ENCODE measurements at regions not wholly inside any gene's neighbourhood (a gene's known extent, or its start where the extent isn't known, plus 50 kb on each side); places are given as distances from the start of the nearest gene placed in this dataset.
A peak's percentile ranks its signal among the peaks of the same experiment; 100 is the strongest.

DNA sequence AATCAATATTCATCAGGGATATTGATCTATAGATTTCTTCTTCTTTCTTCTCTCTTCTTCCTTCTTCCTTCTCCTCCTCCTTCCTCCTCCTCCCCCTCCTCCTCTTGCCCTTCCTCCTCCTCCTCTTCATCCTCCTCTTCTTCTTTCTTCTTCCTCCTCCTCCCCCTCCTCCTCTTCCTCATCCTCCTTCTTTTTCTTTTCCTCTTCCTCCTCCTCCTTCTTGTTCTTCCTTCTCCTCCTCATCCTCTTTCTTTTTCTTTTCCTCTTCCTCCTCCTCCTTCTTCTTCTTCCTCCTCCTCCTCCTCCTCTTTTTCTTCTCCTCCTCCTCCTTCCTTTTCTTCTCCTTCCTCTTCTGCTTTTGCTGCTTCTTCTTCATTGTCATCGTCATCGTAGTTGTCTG is 52.4 kb upstream of the SERINC1 start:
- no peak for DNase-seq (ENCODE audit: low spot score)

DNA sequence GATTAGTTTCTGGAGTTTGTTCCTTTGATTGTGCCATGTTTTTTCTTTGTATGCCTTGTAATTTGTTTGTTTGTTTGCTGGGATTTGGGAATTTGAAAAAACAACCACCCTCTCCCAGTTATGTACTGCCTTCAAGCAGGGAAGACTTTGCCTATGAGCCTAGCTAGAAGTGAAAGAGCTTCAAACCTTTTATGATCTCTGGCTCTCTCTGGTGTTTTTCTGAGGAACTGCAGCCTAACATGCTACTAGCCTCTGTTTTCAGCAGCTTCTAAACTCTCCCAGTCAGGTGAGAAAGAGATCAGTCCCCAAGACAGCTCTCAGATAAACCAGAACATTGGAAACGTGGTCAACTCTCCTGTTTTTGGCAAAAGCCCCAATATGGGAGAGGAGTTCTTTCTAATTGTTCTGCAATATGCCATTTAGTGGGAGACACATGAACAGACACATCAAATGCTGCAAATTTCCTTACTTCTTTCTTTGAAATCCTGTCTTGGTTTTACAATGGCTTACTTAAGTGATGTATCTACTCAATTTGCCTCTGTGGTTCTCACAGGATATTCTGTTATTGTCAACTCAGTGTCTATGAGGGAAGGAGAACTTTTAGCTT is 58.9 kb upstream of the SERINC1 start:
- DNase-seq (ENCODE audit: low spot score), result peak; percentile 74

DNA sequence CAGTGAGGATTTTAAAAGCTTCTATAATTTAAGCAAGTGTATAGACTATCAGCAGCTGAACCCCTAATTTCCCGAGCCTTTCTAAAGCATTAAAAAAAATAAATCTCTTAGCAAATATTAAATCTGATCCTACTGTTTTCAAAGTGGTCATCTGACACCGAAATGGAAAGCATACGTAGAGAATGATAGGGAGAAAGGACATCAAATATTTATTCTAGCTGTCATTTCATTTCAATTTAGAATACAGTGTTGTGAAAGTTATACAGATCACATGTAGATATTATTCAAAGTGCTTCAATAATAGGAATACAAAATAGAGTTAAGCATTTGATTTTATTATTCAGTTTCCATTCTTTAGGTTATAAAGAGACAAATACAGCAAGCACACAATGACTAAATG is 61.9 kb upstream of the PKIB start:
- DNase-seq (ENCODE audit: low spot score), result no peak

DNA sequence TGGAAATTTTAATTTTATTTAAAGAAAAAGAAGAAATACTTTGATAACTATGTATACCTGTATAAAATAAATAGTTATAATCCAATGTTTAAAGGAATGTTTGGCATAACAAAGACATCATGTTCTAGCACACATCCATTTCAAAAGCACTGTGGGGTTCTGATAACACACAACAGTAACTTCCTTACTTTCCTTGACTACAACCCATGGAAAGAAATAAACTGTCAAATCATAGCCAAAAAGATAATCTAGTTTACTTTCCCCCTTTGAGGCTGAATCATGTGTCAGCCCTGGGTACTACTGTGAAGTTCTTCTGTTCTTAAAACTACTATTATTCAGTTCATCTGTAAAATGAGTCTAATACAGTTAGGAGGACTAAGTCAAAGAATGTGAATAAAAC is 61.4 kb upstream of the PKIB start:
- DNase-seq (ENCODE audit: low spot score), result no peak

DNA sequence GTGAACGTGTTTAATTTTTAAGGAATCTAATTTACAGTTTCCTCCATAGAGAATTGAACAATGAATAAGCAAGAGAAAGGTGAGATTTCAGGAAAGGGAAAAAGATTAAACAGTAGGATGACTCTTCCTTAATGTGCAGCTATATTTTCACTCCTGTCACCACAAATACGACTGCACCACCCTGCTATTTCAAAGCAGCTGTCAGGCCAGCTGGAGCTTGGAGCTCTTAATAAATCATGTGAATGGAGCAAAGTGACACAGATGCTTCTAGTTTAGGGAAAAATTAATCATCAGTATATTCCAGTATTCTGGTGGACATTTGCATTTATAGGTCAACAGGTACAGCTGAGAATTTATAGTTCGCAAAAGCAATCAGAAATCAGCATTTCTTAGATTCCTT is 56.5 kb upstream of the PKIB start:
- DNase-seq (ENCODE audit: low spot score), result no peak

DNA sequence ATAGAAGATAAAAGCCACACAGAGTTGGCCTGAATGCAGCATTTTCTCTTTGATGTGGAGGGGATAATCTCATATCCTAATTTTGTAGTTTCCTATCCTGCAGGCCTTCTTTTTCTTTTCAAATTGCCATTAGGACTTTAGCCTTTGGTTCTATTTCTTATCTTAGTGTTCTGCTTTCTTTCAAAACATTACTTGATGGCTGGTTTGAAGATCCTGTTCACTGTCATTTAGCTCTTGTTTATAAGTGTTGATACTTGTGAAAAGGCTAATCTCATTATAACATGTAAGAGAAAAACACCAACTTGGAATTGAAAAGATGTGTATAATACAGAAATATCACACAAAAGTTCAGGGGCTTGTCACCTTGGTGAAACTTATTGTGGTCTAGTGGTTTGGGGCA is 54.6 kb upstream of the PKIB start:
- DNase-seq (ENCODE audit: low spot score), result no peak

DNA sequence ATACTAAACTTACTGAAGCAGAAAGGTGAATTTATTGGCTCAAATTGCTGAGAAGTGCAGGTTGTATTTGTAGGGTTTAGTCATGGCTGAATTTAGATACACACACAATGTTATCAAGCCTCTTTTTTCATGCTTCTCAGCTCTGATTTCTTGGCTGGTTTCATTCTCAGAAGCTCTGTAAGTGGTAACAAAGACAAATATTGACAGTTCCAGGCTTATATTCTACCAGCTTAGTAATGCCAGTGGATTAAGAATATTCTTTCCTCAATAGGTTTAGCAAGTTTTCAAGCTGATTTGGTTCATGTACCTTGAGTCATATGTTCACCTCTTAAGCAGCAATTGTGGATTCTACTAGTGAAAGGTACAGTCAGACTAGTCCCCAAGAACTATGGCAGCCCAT is 52.1 kb upstream of the PKIB start:
- DNase-seq (ENCODE audit: low spot score), result no peak

Data from CD4-positive, alpha-beta T cell treated with Interleukin-2 at 100 ng/mL for 4 hours (primary cell).